Sciatic nerve (tissue), 2 donors: ENCODE measurements at regions not wholly inside any gene's neighbourhood (a gene's known extent, or its start where the extent isn't known, plus 50 kb on each side); places are given as distances from the start of the nearest gene placed in this dataset.

Experiments used
- ATAC-seq: fragments of 200-7000 bp; cut with Tn5 transposase; one replicate; pipeline ENCODE4 v1.9.1; 2020; ENCODE audit warnings: mild to moderate bottlenecking, moderate library complexity
- DNase-seq: peaks from one replicate; pipeline ENCODE4 v3.0.0-alpha.2; 2020; ENCODE audit warnings: low spot score
- intact Hi-C: fragments of 100-400 bp; cut with DNase I; formaldehyde crosslinking; loops from one replicate; pipeline ENCODE4 v1.14.2; 2022
- donor health status: DM: no; HTN: no; CAD: no.
- donor health status: DM: no; HTN: no; CAD: no.

DNA sequence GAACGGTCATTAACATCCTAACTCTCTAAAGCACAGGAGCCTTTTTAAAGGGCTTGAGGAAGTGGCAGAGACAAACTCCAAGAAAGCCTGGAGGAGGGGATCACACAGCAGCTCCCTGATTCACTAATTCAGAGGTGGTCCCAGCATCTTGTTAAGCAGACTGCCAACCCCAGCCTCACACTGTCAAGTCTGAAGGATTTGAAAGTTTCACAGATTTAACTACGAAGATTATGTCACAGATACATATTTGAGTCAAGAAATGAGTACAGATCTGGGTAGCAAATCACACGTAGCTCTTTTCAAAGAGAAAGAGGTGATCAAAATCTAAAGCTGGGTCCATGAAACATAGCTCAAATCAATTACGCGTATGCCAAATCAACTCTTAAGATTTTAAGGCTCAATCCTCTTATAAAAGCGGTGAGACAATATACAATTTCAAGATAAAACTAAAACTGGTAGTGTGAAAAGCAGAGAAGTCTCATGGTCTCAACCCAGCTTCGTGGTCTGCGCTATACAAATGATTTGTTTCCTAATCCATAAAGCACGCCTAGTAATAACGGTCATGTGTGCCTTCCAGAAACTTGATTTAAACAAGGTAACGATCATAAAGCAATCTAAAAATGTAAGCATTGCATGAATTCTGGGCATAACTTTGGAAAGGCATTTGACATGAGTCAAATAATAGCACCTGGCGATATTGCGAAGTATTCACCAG lies 229.9 kb upstream of the MKLN1 start:
- DNase-seq, result no peak
- ATAC-seq, result no peak
- intact Hi-C loops, result no loop called here

DNA sequence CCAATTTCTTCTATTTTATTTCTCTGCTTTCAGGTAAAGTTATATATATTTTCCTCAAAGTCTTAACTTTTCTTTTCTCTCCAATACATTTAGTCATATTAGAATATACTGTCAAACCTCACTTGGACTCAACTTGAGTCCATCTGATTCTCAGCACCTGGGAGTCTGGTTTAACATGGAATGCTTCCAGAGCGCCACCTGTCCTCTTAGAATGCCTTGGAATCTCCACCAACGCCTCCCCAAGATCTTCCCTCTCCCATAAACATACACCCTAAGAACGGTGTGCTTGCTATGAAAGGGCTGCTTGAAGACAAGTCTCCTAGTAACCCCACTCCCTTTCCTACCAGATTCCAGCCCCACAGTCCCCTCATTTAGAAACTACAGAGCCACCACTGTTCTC lies 229.1 kb upstream of the MKLN1 start:
- no peak for DNase-seq
- no peak for ATAC-seq
- intact Hi-C loops, result no loop called here

DNA sequence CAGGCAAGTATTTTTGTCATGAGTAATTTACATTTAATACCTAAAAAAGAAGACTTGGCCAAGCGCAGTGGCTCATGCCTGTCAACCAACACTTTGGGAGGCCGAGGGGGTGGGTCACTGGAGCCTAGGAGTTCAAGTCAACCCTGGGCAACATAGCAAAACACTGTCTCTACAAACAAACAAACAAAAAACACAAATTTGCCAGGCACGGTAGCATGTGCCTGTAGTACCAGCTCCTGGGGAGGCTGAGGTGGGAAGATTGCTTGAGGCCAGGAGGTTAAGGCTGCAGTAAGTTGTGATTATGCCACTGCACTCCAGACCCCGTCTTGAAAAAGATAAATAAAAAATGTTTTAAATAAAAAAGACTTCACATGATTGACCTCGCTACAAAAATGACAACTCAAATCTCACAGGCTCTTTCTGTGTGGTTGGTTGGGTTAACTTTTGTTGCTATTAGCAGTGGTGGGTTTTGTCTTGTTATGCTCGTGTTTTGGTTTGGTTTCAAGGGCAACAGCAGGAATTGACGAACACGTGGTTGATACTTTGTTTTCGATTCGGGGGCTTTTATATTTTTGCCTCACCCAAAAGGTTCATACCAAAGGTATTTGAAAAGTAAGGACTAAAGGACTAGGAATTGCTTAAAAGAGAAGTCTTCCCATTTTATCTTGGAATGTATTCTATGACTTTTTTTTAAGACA lies 227.2 kb upstream of the MKLN1 start:
- intact Hi-C loops, result no loop called here
- DNase-seq, result no peak
- ATAC-seq, result no peak

DNA sequence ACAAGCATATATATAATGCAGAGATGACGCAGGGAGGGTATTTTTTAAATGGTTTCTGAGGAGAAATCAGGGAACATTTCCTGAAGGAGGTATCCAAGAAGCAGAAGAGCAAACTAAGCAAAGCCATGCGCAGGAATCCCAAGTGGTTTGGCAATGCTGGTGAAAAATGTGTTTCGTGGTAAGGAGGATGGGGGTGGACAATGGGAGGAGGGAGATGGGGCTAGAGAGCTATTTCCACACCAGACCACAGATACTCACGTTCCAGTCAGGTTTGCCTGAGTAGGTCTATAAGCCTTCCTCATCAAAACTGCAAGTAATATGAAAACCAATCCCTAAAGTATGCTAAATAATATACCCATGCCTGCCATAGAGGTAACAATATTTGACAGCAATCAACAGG lies 223.7 kb upstream of the MKLN1 start:
- DNase-seq, result no peak
- intact Hi-C loops, result no loop called here
- no peak for ATAC-seq

DNA sequence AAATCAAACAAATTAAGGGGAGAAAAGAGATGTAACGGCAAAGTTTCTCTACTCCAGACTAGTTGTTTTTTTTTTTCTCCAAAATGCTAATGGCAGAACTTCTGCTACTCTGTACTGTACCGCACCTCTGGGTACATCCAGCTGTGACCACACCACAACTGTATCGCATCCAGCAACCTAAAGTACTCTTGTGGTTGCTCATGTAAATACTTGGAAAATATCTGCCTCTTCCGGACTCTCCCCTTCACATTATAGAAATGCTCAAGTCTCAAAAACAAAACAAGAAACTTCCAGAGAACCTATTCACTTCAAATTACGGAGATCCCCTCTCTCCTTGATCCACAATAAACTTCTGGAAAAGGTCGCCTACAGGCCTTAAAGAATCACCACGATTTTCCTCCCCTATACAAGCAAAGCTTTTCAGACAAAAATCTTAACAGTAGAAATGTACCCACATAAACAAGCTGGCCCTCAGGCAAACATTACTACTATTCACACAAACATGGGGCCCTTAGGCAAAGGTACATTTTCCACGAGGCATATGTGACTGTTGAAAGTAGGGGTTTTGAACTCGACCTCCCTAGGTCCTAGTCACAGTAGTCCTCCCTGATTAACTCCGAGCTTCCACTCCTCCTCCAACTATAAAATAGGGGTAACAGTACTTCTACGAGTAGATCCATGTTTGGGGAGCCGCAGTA lies 222.9 kb upstream of the MKLN1 start:
- intact Hi-C loops, result loop anchor here (5.0 kb wide), 1 partner anchor 323 kb away; no protein-coding TSS in a partner anchor
- DNase-seq (no peak), ATAC-seq (no peak)

DNA sequence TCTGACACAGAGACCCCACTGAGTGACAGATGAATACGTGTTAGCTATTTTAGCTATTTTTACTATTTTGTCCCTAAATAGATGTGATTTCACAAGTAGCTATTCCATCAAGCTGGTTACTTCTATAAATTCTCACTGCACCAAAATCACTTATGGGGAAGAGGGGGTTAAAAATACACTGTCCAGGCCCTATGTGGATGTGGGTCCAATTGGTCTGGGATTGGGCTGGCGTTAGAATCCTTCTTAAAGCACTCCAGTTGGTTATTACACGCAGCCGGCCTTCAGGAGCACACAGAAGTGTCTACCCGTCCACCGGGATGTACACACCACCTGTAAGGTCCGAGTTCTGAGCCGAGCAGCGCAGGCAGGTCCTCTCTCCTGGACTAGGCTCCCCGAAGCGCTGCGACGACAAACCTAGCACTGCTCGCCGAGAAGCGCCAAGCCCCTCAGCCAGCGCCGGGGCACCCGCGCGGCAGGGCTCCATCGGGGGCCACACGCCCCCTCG lies 222.3 kb upstream of the MKLN1 start:
- no peak for ATAC-seq
- intact Hi-C loops, result loop anchor here (5.0 kb wide), 1 partner anchor 322 kb away; no protein-coding TSS in a partner anchor

DNA sequence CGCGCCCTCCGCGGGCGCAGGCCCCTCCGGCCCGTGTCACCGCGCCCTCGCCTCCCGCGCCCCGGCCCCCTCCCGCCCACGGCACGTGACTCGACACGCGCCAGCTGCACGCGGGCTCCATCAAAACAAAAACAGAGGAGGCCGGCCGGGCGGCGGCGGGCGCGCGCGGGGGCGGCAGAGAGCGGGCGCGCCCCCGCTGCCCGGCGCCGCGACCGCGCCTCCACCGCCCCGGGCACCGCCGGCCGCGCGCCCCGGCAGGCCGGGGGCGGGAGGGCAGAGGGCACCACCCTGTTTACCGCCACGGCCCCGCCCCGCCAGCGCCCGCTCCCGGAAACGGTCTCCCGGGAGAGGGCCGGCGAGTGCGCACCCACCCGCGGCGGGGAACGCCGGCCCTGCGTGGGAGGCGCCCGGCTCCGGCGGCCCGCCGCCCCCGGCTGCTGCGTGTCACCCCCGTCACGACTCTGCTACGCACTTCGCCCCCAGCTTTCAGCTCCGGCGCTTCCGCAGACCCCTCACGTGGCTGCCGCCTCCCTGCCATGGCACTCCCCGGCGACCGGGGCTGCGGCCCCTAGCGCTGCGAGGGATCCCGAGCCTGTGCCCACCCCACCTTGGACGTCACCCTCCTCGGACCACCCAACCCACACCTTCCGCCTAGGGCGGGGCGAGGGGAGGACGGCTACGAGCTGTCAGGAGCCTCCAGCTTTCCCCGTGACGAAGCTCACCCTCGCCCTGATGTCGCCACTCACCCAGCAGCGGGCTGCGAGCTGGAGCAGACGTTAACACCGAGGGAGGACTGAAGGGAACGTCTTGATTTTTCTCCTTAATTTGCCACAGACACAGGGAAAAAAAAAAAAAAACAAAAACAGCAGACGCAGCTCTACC lies 221.6 kb upstream of the MKLN1 start:
- ATAC-seq, result peak; percentile 66
- intact Hi-C loops, result loop anchor here (5.0 kb wide), 1 partner anchor 321 kb away; no protein-coding TSS in a partner anchor
- DNase-seq, result peak; percentile 90

More for the DNA sequence above, 222.3 kb upstream of the MKLN1 start:
- DNase-seq, result no peak

DNA sequence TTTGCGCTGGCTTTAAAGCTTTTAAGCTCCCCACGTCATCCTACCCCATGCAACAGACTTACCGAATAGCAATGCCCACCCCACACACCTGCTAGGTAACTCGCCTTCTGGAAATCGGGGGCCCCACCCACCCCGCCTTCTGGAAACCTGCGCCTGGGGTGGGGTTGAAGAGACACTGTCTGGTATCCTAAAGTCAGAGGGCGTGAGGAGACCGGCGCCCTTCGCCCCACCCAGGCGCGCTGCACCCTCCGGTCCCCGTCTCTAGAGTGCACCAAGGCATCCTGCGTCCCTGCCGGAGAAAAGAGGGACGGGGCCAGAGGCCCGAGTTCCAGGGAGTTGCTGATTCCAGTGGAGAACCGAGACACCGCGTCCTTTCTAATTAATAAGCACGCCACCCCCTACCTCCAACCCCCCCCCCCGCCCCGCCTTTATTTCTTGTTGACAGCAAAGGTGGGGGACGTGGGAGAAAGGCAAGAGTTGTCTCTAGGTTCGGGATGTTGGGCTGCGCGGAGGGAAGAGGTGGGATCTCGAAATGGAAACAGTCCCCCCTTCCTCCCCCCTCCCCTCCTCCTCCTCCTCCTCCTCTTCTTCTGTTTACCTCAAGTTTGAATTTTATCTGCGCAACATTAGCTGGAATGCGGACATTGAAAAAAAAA lies 220.9 kb upstream of the MKLN1 start:
- ATAC-seq (peak; percentile 29), DNase-seq (peak; percentile 70)
- intact Hi-C loops, result loop anchor here (5.0 kb wide), 1 partner anchor 320 kb away; no protein-coding TSS in a partner anchor

DNA sequence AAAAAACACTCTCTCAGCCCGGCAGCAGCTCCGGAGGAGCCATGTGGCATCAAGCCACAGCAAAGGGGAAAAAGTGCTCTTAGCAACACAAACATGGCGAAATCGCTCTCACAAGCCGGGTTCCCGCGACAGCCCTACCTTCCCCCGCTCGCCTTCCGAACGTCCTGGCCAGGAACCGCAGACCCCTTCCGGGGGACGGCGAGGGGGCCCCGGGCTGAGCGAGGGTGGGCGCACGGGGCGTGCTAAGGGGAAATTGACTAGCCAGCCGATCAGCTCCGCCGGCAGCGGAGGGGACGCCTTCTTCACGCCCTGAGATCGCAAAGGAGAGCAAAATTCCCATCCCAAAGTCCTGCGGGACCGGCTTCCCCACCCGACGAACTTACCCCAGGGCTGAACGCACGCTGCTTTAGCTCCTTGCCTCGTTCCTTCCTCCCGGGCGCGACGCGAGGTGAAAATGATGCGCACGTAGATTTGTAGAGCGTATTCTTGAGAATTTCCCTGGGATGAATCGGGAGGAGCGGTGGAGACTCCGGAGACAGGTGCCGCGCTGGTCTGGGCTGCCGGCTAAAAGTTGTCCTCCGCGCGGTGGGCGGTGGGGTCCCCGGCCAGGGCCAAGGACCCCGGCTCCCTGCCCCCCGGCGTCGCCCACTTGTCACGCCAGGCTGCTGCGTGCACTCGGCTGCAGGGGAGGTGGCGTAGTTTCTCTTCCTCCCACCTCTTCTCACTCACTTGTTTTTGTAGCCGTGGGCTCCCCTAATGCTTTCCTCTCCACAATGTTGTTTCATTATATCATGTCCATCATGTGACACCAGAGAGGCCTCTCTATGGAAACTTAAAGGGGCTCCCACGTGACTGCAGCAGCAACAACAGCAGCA lies 220.1 kb upstream of the MKLN1 start:
- ATAC-seq, result peak; percentile 69

DNA sequence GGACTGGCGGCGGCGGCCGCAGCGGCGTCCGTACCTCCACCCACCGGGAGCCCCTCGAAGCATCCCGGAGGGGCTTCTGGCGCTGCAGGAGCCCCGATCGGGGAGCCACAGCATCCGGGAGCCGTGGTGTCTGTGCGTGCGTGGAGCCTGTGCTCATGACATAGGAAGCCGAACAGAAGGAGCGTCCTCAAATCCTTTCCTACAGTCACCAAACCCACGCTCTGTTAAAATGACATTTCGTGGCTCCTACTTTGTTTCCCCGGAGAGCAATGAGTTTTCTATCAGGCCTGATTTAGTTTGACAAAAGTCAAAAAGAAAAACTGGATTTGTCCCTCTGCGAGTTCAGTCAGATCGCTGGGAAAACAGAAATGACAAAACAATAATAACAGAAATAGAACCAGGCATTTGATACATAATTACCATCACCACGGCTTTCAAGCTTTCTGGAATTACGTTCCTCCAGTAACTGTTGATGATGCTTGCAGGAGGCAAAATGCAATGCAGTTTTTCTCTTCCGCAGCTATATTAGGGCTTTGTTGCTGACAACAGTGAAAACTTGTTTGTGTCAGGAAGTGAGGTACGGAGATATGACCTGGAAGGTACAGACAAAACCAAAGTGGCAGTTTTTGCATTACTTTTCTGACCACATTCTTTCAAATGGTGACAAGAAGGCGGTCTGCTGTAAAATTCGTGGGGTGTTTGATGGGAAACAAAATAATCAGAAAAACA lies 219.3 kb upstream of the MKLN1 start:
- no peak for ATAC-seq
- intact Hi-C loops, result loop anchor here (5.0 kb wide), 1 partner anchor 319 kb away; no protein-coding TSS in a partner anchor
- no peak for DNase-seq

More for the DNA sequence above, 220.1 kb upstream of the MKLN1 start:
- intact Hi-C loops, result loop anchor here (5.0 kb wide), 1 partner anchor 320 kb away; no protein-coding TSS in a partner anchor
- peak; percentile 85 for DNase-seq

DNA sequence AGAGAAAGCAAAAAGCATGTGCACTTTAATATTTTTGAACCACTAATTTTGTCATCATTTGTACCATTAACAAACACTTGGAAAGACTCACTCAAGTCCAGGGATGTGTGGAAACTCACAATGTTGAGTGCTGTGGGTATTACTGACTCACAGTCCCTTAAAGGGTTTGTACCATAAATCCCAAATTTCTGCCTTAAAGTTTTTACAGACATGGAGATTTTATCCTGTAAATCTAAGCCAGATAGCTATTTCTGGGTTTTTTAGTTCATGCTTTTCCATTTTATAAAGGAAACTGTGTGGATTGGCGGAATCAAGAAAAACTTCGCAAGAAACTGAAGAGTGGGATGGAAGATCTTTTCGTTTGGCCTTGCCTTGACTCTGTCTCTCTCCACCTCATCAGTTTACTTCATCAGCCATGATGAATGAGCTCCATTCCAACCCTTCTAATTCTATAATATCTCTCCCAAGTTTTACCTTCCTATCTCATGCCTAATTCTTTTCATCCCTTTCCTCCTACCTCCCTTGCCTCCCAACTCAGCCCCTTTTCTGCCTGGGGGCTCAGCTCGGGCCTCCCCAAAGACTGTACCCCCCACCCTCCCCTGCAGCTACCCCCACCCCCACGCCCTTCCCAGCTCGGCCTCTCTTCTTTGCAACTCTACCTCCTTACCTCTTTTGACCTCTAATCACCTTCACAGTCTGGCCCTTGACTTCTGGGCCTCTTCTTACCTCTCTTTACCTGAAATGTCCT lies 218.5 kb upstream of the MKLN1 start:
- ATAC-seq (no peak), DNase-seq (no peak)
- intact Hi-C loops, result loop anchor here (5.0 kb wide), 1 partner anchor 318 kb away; no protein-coding TSS in a partner anchor

DNA sequence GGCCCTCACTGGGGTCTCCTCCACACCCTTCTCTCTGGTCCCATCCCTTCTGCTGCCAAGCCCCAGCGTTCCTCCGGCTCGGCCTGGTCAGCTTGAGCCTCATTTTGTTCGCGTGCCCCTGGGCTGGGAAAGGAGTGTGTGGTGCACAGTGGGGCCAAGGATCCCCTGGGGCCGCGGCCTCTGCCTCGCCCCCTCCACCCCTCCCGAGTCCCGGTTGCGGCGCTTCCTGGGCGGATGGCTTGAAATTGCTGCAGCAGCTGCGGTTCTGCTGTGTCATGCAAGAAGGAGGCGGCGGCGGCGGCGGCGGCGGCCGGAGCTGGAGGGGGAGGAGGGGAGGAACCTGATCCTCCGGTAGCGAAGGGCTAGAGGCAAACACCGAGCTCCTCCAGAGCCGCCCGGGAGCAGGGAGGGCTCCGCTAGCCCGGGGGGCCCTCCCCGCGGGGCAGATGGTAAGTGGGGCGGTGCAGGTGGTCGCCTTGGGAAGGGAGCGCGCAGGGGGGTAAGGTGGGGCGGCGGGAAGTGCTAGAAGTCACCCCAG lies 217.8 kb upstream of the MKLN1 start:
- intact Hi-C loops, result loop anchor here (5.0 kb wide), 1 partner anchor 317 kb away; no protein-coding TSS in a partner anchor
- DNase-seq, result peak; percentile 87
- ATAC-seq, result peak; percentile 62

DNA sequence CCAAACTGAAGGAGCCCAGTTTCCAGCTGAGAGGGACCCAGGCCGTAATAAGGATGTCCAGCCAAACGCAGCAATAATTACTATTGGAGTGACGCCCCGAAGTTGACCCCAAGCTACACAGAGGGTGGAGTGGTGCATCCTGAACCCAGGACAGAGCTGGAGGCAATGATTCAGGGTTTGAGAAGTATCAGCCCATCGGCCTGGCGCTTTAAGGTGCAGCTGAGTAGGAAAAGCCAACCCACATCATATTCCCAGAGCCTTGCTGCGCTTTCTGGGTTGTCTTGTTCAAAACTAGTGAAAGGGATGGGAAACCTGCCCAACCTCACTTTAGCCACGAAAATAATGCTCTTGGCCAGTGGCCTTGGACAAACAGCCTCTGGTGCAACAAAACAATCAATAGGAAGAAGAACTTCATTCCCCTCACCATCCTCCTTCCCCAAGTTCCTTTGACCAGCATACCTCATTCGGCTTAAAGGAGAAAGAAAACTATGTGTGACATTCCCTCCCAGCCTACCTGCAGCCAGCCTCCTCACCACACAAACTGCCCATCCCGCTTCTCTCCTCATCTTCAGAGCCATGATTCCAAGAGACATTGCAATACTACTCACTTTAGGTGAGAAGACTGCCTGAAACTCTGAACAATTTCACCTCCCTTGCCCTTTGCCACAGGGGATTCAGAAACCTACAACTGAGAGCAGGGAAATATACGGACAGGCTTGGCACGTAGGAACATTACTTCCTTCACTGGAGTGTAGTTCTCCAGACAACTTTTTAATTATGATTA lies 217.2 kb upstream of the MKLN1 start:
- intact Hi-C loops, result no loop called here
- ATAC-seq (peak; percentile 0), DNase-seq (no peak)

DNA sequence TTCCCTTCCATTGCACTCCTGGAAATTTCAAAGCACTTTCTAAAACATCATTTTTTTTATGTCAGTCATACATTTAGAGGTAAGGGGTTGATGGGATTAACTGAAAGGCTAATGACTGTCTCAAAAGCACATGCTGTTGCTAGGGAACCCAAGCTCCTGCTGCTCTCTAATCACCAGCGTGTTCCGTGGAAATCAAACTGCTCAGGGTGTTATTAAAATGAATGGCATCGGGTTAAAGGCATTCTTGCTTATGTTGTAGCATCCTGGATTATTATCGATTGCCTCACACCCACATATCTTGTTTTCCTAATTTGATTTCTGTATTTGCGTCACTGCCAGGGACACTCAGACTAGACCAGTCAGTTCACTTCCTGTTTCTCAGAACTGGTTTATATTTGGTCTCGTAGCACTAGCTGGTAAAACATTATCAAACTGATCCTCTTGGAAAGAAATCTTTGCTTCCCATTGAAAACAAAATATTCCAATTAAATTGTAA lies 216.5 kb upstream of the MKLN1 start:
- no peak for ATAC-seq
- no peak for DNase-seq
- intact Hi-C loops, result no loop called here

DNA sequence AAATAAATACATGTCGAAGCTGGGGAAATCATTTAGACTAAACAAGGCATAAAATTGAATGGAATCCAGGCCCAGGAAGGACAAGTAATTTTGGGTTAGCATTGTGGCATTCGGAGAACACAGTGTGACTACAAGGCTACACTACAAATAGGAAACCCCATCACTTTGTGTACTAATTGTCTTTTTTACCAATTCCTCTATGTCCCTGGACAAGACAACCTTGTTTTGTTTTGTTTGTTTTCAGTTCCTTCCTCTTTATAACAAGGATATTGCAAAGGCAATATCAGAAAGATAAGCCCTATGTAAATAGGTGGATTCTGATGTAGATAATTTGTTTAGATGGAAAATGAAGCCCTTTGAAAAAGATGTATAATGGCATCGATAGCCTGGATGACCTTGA lies 215.9 kb upstream of the MKLN1 start:
- intact Hi-C loops, result no loop called here
- DNase-seq, result no peak
- no peak for ATAC-seq
